K562 (cell line): ENCODE measurements at regions not wholly inside any gene's neighbourhood (a gene's known extent, or its start where the extent isn't known, plus 50 kb on each side); places are given as distances from the start of the nearest gene placed in this dataset.

Experiments
- ATAC-seq: fragments of 200-7000 bp; cut with Tn5 transposase; 3 replicates; pipeline ENCODE4 v1.9.1; 2020; ENCODE audit warnings: moderate library complexity
- BruUV-seq: library from RNA; stranded (reverse); fragments of 400-500 nt; replicated peaks from 2 replicates; lab custom pipeline; 2021; lab: Mats Ljungman, UMichigan
- CTCF ChIA-PET: fragments of 300-600 bp; formaldehyde crosslinking; extraction: SDS; loops from one replicate; lab custom pipeline; 2021; ENCODE audit warnings: low intra/inter-chr PET ratio; lab: Yijun Ruan, JAX
- POLR2A ChIA-PET: fragments of 300-600, 350-650 bp; sonication (Branson Sonifier 250); formaldehyde crosslinking; extraction: SDS; loops from one replicate; lab custom pipeline; 2021; ENCODE audit warnings: antibody characterized with exemption, inconsistent platforms; lab: Yijun Ruan, JAX
- DNase-seq, 4 experiments: peaks; one replicate each; pipeline versions ENCODE4 v3.0.0 to v3.0.0-alpha.2; 2011 to 2018; ENCODE audit warnings: low spot score in 3 of 4, mixed read lengths in 3 of 4; ENCODE audit errors: extremely low read depth in 1 of 4
- FAIRE-seq: peaks from 2 replicates; lab custom pipeline; 2011; peaks lifted over from hg19 to GRCh38; lab: Jason Lieb, UNC
- H2AFZ ChIP-seq: 2 replicates; pipeline ENCODE4 v1.6.0; 2011; ENCODE audit warnings: low read depth, low read length, control low read depth, inconsistent platforms
- H3K27ac ChIP-seq: fragments of 200-600 bp; 3 replicates; pipeline ENCODE4 v1.8.0; 2011; ENCODE audit warnings: low read depth, mild to moderate bottlenecking, control low read depth, inconsistent platforms, low read length, moderate library complexity, mixed read lengths; ENCODE audit errors: extremely low read depth
- H3K27me3 ChIP-seq, 2 experiments: fragments of 300-600 bp in 1 of 2; 2 replicates in 1 of 2; 3 replicates in 1 of 2; pipeline versions ENCODE4 v1.6.0 to v1.8.0; 2011; ENCODE audit warnings: inconsistent platforms in 2 of 2, low read length in 2 of 2, mild to moderate bottlenecking in 1 of 2, mixed read lengths in 1 of 2, moderate library complexity in 1 of 2; ENCODE audit not compliant: control insufficient read depth in 2 of 2, insufficient read depth in 2 of 2
- H3K36me3 ChIP-seq: fragments of 300-600 bp; 3 replicates; pipeline ENCODE4 v1.8.0; 2011; ENCODE audit warnings: mild to moderate bottlenecking, low read length, inconsistent platforms; ENCODE audit not compliant: control insufficient read depth, insufficient read depth
- H3K4me1 ChIP-seq, 2 experiments: fragments of 200-600 bp in 1 of 2; replicated peaks in 1 of 2; 2 replicates in 1 of 2; 3 replicates in 1 of 2; pipeline versions ENCODE4 v1.5.1 to v1.8.0; 2011; ENCODE audit warnings: inconsistent platforms in 2 of 2, low read length in 2 of 2, mild to moderate bottlenecking in 1 of 2, mixed read lengths in 1 of 2, moderate library complexity in 1 of 2; ENCODE audit not compliant: control insufficient read depth in 2 of 2, insufficient read depth in 2 of 2
- H3K4me2 ChIP-seq: 2 replicates; pipeline ENCODE4 v1.6.1; 2011; ENCODE audit warnings: low read length, control low read depth, inconsistent platforms, mixed read lengths; ENCODE audit not compliant: insufficient read depth
- H3K4me3 ChIP-seq: fragments of 200-600 bp; sonication (generic), shearing (Covaris generic); 2 replicates; pipeline ENCODE4 v1.5.1; 2016; ENCODE audit warnings: control low read depth, inconsistent platforms
- H3K79me2 ChIP-seq: fragments of 200-600 bp; 3 replicates; pipeline ENCODE4 v1.8.0; 2011; ENCODE audit warnings: low read length, inconsistent platforms; ENCODE audit not compliant: control insufficient read depth, insufficient read depth
- H3K9ac ChIP-seq, 2 experiments: 2 replicates each; pipeline versions ENCODE4 v1.6.0 to v1.6.1; 2011; ENCODE audit warnings: low read depth in 2 of 2, low read length in 2 of 2, control low read depth in 1 of 2, inconsistent platforms in 1 of 2, mild to moderate bottlenecking in 1 of 2, mixed read lengths in 1 of 2; ENCODE audit not compliant: insufficient read depth in 1 of 2
- H3K9me1 ChIP-seq: one replicate; pipeline ENCODE4 v1.6.0; 2011; ENCODE audit warnings: inconsistent platforms, mild to moderate bottlenecking, low read length, moderate library complexity; ENCODE audit not compliant: control insufficient read depth, insufficient read depth
- H3K9me3 ChIP-seq: replicated peaks from 2 replicates; pipeline ENCODE4 v1.5.1; 2011; ENCODE audit warnings: low read depth, low read length, inconsistent platforms; ENCODE audit not compliant: control insufficient read depth, insufficient read depth
- H4K20me1 ChIP-seq: replicated peaks from 2 replicates; pipeline ENCODE4 v1.6.1; 2011; ENCODE audit warnings: low read length, inconsistent platforms, mixed read lengths; ENCODE audit not compliant: control insufficient read depth, insufficient read depth
- GABPA ChIP-seq: fragments of 200-800 bp; sonication (Bioruptor generic); conservative IDR thresholded peaks from 2 replicates; pipeline ENCODE4 v1.6.1; 2016; ENCODE audit warnings: low read depth, missing genetic modification characterization, missing compliant biosample characterization
- SMAD1 ChIP-seq: fragments of 150-350 bp; IDR thresholded peaks from 2 replicates; pipeline ENCODE4 v1.6.1; 2014; ENCODE audit warnings: low read length, low read depth; ENCODE audit not compliant: partially characterized antibody
- TCF7 ChIP-seq: sonication (generic); IDR thresholded peaks from 2 replicates; pipeline ENCODE4 v1.6.1; 2016; ENCODE audit warnings: antibody characterized with exemption, borderline replicate concordance
- WGBS: fragments of 100-300 bp; shearing (Covaris generic); methylation state at CpG from one replicate; pipeline ENCODE4 v1.1.6; 2016; ENCODE audit warnings: low coverage, mixed read lengths; ENCODE audit not compliant: insufficient coverage; ENCODE audit errors: missing lambda C conversion rate; 5-methylcytosine and 5-hydroxymethylcytosine counted together
- in situ Hi-C: fragments of 300-500 bp; cut with MboI; formaldehyde crosslinking; loops from 4 replicates; pipeline ENCODE4 v1.15.0; 2018; ENCODE audit warnings: inconsistent platforms, mixed read lengths
- intact Hi-C: fragments of 100-400 bp; cut with micrococcal nuclease; formaldehyde crosslinking; loops from 2 replicates; pipeline ENCODE4 v1.14.2; 2022
- TF ChIP-seq, protein P1 (sequence below): fragments of 450-650 bp; IDR thresholded peaks from 2 replicates; pipeline ENCODE4 v1.6.1; 2016; ENCODE audit warnings: low read depth
- TF ChIP-seq, protein P2 (sequence below): fragments of 450-650 bp; IDR thresholded peaks from 2 replicates; pipeline ENCODE4 v1.6.1; 2016

DNA sequence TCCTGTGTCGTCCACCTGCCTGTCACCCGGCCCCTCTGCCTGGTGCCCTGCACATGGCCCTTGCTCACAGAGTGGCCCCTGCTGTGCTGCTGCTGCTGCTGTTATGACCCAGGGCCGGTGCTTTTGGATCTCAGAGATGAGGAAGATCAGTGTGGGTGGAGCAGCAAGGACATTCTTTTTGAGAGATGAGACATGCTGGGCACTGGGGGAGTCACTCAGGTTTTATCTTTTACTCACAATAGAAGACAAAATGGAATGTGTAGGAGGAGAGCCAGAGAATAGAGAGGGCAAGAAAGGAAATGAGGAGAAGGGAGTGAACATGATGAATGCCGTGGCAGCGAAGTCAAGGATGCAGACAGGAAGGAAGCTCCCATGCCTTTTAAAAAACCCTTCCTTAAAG lies 611.5 kb upstream of the DPP6 start:
- Histone ChIP-seq H3K4me2 (no peak overlapping the region), H3K27me3 (peaks cover 56 to 65% of the 10 kb centered on the region in 2 experiments), H3K4me1 (no peaks in the 10 kb centered on the region), H2AFZ (no peak overlapping the region), H3K9me3 (no peaks in the 10 kb centered on the region), H3K9me1 (no peaks in the 10 kb centered on the region), H4K20me1 (peaks cover 3% of the 10 kb centered on the region; the same call in 1 of the 2 replicates), H3K27ac (no peak overlapping the region), H3K36me3 (no peaks in the 10 kb centered on the region), H3K9ac (no peak overlapping the region), H3K79me2 (no peaks in the 10 kb centered on the region), H3K4me3 (no peak overlapping the region)
- ChIA-PET POLR2A (interaction anchor here (0.9 kb wide), 1 partner anchor 18 kb away, joined by 4 read pairs; no protein-coding TSS in a partner anchor), CTCF (no interaction called here)
- intact Hi-C loops = no loop called here
- TF ChIP-seq SMAD1 = no peak
- TF ChIP-seq, protein P1, sequence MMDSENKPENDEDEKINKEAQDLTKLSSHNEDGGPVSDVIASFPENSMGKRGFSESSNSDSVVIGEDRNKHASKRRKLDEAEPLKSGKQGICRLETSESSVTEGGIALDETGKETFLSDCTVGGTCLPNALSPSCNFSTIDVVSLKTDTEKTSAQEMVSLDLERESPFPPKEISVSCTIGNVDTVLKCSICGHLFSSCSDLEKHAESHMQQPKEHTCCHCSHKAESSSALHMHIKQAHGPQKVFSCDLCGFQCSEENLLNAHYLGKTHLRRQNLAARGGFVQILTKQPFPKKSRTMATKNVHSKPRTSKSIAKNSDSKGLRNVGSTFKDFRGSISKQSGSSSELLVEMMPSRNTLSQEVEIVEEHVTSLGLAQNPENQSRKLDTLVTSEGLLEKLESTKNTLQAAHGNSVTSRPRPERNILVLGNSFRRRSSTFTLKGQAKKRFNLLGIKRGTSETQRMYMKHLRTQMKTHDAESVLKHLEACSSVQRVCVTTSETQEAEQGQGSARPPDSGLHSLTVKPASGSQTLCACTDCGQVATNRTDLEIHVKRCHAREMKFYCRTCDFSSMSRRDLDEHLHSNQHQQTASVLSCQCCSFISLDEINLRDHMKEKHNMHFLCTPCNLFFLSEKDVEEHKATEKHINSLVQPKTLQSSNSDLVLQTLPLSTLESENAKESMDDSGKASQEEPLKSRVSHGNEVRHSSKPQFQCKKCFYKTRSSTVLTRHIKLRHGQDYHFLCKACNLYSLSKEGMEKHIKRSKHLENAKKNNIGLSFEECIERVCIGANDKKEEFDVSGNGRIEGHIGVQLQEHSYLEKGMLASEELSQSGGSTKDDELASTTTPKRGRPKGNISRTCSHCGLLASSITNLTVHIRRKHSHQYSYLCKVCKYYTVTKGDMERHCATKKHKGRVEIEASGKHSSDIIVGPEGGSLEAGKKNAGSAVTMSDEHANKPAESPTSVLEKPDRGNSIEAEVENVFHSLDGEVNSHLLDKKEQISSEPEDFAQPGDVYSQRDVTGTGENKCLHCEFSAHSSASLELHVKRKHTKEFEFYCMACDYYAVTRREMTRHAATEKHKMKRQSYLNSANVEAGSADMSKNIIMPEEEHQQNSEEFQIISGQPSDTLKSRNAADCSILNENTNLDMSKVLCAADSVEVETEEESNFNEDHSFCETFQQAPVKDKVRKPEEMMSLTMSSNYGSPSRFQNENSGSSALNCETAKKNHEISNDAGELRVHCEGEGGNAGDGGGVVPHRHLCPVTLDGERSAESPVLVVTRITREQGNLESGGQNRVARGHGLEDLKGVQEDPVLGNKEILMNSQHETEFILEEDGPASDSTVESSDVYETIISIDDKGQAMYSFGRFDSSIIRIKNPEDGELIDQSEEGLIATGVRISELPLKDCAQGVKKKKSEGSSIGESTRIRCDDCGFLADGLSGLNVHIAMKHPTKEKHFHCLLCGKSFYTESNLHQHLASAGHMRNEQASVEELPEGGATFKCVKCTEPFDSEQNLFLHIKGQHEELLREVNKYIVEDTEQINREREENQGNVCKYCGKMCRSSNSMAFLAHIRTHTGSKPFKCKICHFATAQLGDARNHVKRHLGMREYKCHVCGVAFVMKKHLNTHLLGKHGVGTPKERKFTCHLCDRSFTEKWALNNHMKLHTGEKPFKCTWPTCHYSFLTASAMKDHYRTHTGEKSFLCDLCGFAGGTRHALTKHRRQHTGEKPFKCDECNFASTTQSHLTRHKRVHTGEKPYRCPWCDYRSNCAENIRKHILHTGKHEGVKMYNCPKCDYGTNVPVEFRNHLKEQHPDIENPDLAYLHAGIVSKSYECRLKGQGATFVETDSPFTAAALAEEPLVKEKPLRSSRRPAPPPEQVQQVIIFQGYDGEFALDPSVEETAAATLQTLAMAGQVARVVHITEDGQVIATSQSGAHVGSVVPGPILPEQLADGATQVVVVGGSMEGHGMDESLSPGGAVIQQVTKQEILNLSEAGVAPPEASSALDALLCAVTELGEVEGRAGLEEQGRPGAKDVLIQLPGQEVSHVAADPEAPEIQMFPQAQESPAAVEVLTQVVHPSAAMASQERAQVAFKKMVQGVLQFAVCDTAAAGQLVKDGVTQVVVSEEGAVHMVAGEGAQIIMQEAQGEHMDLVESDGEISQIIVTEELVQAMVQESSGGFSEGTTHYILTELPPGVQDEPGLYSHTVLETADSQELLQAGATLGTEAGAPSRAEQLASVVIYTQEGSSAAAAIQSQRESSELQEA = no peak
- TF ChIP-seq GABPA (tag) = 0 out of 2 replicates have a peak, but pooled peaks have one; percentile 4
- TF ChIP-seq, protein P2, sequence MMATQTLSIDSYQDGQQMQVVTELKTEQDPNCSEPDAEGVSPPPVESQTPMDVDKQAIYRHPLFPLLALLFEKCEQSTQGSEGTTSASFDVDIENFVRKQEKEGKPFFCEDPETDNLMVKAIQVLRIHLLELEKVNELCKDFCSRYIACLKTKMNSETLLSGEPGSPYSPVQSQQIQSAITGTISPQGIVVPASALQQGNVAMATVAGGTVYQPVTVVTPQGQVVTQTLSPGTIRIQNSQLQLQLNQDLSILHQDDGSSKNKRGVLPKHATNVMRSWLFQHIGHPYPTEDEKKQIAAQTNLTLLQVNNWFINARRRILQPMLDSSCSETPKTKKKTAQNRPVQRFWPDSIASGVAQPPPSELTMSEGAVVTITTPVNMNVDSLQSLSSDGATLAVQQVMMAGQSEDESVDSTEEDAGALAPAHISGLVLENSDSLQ = no peak
- TF ChIP-seq TCF7 = no peak
- BruUV-seq = no TSS peak
- in situ Hi-C loops = no loop called here
- ATAC-seq = no peak
- FAIRE-seq = no peak
- DNase-seq = no peak
- 1% methylated on average over 5 of the region's 5 CpGs for WGBS
